HEK293T (cell line): ENCODE measurements at regions not wholly inside any gene's neighbourhood (a gene's known extent, or its start where the extent isn't known, plus 50 kb on each side); places are given as distances from the start of the nearest gene placed in this dataset.

Source experiments
- CTCF ChIA-PET: fragments of 350-600 bp; formaldehyde crosslinking; extraction: SDS; loops from one replicate; lab custom pipeline; 2021; ENCODE audit warnings: antibody characterized with exemption, inconsistent platforms; lab: Yijun Ruan, JAX
- POLR2A ChIA-PET: fragments of 350-600 bp; formaldehyde crosslinking; extraction: SDS; loops from one replicate; lab custom pipeline; 2020; ENCODE audit warnings: antibody characterized with exemption, inconsistent platforms; lab: Yijun Ruan, JAX
- DNase-seq: peaks from one replicate; pipeline ENCODE4 v3.0.0; 2012; ENCODE audit warnings: mixed read lengths; ENCODE audit errors: extremely low spot score
- ARNT ChIP-seq: fragments of 450-650 bp; IDR thresholded peaks from 2 replicates; pipeline ENCODE4 v1.6.1; 2017; ENCODE audit warnings: mild to moderate bottlenecking
- BHLHE40 ChIP-seq: fragments of 450-650 bp; IDR thresholded peaks from 2 replicates; pipeline ENCODE4 v1.6.1; 2016; ENCODE audit warnings: mild to moderate bottlenecking, moderate library complexity, borderline replicate concordance
- CTBP1 ChIP-seq: fragments of 450-650 bp; IDR thresholded peaks from 2 replicates; pipeline ENCODE4 v1.6.1; 2016; ENCODE audit warnings: borderline replicate concordance
- ELF4 ChIP-seq: fragments of 450-650 bp; IDR thresholded peaks from 2 replicates; pipeline ENCODE4 v1.6.1; 2017; ENCODE audit warnings: antibody characterized with exemption
- FOXA1 ChIP-seq: fragments of 450-650 bp; IDR thresholded peaks from 2 replicates; pipeline ENCODE4 v1.6.1; 2016; ENCODE audit warnings: mild to moderate bottlenecking
- FOXK2 ChIP-seq: fragments of 450-650 bp; IDR thresholded peaks from 2 replicates; pipeline ENCODE4 v1.6.1; 2016; ENCODE audit warnings: mild to moderate bottlenecking
- FOXM1 ChIP-seq: fragments of 450-650 bp; IDR thresholded peaks from 2 replicates; pipeline ENCODE4 v1.6.1; 2017; ENCODE audit warnings: mild to moderate bottlenecking, borderline replicate concordance
- HDGF ChIP-seq: fragments of 450-650 bp; IDR thresholded peaks from 2 replicates; pipeline ENCODE4 v1.6.1; 2017; ENCODE audit warnings: antibody characterized with exemption, borderline replicate concordance
- L3MBTL2 ChIP-seq: fragments of 450-650 bp; conservative IDR thresholded peaks from 2 replicates; pipeline ENCODE4 v1.6.1; 2016; ENCODE audit warnings: mild to moderate bottlenecking
- LEF1 ChIP-seq: fragments of 450-650 bp; IDR thresholded peaks from 2 replicates; pipeline ENCODE4 v1.6.1; 2017; ENCODE audit warnings: mild to moderate bottlenecking, borderline replicate concordance
- NFRKB ChIP-seq: fragments of 450-650 bp; IDR thresholded peaks from 2 replicates; pipeline ENCODE4 v1.6.1; 2016; ENCODE audit warnings: mild to moderate bottlenecking, moderate library complexity
- SP1 ChIP-seq: fragments of 450-650 bp; IDR thresholded peaks from 2 replicates; pipeline ENCODE4 v1.6.1; 2017
- SUZ12 ChIP-seq: fragments of 450-650 bp; IDR thresholded peaks from 2 replicates; pipeline ENCODE4 v1.6.1; 2016; ENCODE audit warnings: mild to moderate bottlenecking
- TARDBP ChIP-seq: fragments of 450-650 bp; IDR thresholded peaks from 2 replicates; pipeline ENCODE4 v1.6.1; 2016
- ZNF384 ChIP-seq: fragments of 450-650 bp; IDR thresholded peaks from 2 replicates; pipeline ENCODE4 v1.6.1; 2016
- TF ChIP-seq, protein P1 (sequence below): fragments of 450-650 bp; IDR thresholded peaks from 2 replicates; pipeline ENCODE4 v1.6.1; 2016

DNA sequence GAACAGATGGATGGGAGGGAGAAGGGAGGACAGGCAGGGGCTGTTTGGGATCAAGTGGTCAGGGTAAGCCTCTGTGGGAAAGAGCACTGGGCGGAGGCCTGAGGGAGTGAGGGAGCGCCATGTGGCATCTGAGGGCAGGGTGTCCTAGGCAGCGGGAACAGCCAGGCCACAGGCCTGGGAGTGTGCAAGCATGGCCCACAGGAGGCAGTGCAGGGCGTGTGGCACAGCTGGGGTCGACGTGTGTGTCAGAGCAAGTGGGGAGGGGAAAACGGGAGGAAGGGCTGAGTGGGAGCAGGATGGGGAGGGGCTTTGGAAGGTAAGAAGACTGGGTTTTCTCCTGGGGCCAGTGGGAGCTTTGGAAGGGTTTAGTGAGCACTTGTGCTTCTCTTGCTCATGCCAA, 143.4 kb downstream of the SYF2 start:
- ChIA-PET POLR2A (no interaction called here), CTCF (no interaction called here)
- DNase-seq, result no peak
- TF ChIP-seq FOXM1 (no peak), LEF1 (no peak), HDGF (no peak), CTBP1 (no peak), SUZ12 (no peak), FOXK2 (no peak), BHLHE40 (no peak), NFRKB (no peak), TARDBP (no peak), L3MBTL2 (no peak)
- TF ChIP-seq, protein P1, sequence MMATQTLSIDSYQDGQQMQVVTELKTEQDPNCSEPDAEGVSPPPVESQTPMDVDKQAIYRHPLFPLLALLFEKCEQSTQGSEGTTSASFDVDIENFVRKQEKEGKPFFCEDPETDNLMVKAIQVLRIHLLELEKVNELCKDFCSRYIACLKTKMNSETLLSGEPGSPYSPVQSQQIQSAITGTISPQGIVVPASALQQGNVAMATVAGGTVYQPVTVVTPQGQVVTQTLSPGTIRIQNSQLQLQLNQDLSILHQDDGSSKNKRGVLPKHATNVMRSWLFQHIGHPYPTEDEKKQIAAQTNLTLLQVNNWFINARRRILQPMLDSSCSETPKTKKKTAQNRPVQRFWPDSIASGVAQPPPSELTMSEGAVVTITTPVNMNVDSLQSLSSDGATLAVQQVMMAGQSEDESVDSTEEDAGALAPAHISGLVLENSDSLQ, result no peak

DNA sequence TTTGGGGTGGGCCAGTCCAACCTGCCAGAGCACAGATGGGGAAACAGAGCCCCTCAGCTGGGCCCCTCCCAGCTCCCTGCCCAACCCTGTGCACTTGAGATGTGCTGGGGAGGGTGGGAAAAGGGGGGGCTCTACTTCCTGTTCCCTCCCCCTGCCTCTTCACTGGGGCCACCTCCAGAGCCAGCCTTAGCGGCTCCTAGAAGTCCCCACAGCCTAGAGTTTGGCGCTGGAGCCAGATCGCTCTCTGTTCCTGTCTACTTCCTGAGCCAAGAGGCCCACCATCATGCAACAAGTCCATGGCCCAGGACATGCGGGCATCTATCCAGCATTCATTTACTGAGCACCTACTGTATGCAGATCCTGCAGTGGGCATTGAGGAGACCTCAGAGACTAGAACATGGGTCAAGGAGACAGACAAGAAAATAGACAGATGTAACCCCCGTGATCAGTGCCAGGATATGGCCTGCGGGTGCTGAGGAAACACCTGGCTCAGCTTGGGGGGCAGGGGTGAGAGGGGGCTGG, 144.1 kb downstream of the SYF2 start:
- POLR2A ChIA-PET, result no interaction called here
- CTCF ChIA-PET, result interaction anchor here (0.8 kb wide), 1 partner anchor 51 kb away, joined by 3 read pairs; no protein-coding TSS in a partner anchor
- DNase-seq, result no peak
- TF ChIP-seq ARNT (no peak), TARDBP (no peak), NFRKB (no peak), L3MBTL2 (no peak), FOXA1 (no peak), ZNF384 (no peak), FOXM1 (no peak), SP1 (no peak), CTBP1 (no peak), ELF4 (no peak), LEF1 (no peak), BHLHE40 (no peak), FOXK2 (no peak), HDGF (no peak), SUZ12 (no peak)
- TF ChIP-seq, protein P1, result no peak

DNA sequence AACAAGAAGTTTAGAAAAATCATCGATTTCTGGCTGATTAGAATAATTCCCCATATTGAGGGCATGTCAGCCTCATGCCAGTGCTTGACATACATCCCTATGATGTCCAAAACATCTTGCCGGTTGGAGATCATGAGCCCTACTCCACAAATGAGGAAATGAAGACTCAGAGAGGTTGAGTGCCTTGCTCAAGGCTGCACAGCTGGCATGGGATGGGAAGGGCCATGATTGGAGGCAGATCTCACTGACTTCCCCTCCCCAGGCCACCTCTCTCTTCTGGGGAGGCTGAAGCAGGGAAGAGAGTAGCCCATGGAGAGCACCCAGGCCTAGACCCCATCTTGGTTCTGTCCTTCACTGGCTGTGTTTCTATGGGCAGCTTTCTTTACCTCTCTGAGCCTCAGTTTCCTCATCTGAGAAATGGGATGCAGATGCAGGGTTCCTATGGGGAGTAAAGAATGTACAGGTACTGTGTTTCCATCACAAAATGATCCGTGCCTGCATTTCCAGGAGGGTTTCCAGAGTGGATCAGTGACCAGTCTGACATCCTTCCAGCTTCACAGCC, 145.7 kb downstream of the SYF2 start:
- no peak for DNase-seq
- TF ChIP-seq NFRKB (no peak), BHLHE40 (no peak), ZNF384 (no peak)
- CTCF ChIA-PET, result no interaction called here
- POLR2A ChIA-PET, result no interaction called here

DNA sequence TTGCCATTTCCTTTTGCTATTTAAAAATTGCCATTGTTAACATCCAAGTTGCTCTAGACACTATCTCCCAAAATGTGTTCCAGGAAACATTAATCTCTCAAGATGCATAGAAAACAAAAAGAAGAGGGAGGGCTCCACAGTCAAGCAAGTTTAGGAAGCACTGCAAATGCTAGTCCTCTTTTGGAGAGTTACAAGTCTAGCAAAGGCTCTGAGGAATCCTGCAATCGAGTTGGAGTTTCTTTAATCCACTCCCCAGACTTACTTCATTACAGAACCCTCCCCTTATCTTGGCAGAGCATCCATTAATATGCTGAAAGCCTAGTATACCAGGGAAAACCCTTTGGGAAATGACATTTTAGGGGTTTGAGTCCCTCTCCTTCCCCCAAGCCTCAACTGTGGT, 147.9 kb downstream of the SYF2 start:
- POLR2A ChIA-PET, result no interaction called here
- CTCF ChIA-PET, result no interaction called here
- no peak for DNase-seq
- no peak for TF ChIP-seq ZNF384
- TF ChIP-seq LEF1, result no peak
- TF ChIP-seq ARNT, result no peak
- no peak for TF ChIP-seq ELF4
- TF ChIP-seq CTBP1, result no peak
- TF ChIP-seq FOXA1, result no peak
- TF ChIP-seq NFRKB, result no peak
- TF ChIP-seq FOXM1, result no peak
- TF ChIP-seq, protein P1, result no peak
- TF ChIP-seq HDGF, result no peak
- TF ChIP-seq SUZ12, result no peak
- TF ChIP-seq FOXK2, result no peak
- TF ChIP-seq BHLHE40, result no peak
- no peak for TF ChIP-seq L3MBTL2
- TF ChIP-seq TARDBP, result no peak
- no peak for TF ChIP-seq SP1

DNA sequence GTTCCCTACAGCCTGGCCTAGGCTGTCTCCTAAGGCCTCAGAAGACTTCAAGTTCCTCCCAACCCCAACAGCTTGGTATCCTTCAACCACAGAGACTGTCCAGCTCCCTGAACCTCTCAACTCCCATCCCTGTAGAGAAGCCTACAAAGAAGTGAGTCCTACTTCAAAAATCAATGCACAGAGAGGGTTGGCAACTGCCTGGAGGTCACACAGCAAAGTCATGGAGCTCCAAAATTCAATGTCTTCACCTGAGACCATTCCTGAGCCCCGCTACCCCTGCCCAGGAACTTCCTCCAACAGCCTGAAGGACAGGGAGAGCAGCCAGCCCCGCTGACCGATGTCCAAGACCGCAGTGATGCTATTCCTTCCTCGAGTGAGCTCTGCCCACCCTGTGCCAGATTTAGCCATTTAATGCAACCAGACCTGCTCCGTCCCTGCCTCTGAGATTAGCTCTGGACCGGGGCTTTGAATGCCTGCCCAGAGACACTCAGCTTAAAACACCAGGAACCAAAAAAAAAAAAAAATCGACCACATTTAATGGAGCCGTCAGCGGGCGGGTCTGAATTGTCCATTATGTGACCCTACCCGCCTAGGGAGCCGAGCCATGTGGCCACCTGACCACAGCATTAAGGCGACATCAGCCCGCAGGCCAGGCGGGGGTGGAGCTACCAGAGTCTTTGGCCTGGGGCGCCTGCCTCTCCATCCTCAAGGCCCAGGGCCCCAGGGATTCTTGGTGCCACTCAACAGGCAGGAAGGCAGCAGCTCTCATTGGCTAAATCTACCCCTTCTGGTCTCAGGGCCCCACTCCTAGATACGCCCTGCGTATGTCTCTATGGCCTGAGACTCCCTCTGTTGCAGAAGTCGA, 148.6 kb downstream of the SYF2 start:
- POLR2A ChIA-PET, result no interaction called here
- no peak for DNase-seq
- TF ChIP-seq FOXK2 (no peak), SUZ12 (no peak)
- CTCF ChIA-PET, result interaction anchor here (1.2 kb wide), 1 partner anchor 18 kb away, joined by 7 read pairs; no protein-coding TSS in a partner anchor

DNA sequence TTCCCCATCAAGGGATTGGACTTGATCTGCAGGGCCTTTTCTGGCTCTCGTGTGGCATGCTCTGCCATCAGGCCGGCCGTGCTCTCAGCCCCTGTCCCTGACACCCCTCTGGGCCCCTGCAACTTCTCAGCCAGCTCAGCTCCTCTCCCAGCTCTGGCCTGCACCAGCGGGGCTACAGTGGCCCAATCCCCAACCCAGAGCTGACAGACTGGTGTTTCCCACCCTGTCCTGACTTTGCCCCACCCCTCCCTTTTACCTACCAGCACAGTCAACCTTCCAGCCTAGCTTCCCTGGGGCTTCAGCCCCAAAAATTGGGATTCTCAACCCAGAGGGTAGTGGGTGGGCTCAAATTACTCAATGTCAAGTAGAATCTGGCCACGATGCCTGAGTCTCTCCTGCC, 149.3 kb downstream of the SYF2 start:
- CTCF ChIA-PET, result interaction anchor here (1.2 kb wide), 1 partner anchor 19 kb away, joined by 7 read pairs; no protein-coding TSS in a partner anchor

More for the DNA sequence above, 149.3 kb downstream of the SYF2 start:
- no peak for TF ChIP-seq FOXA1
- no peak for TF ChIP-seq SP1
- no peak for TF ChIP-seq BHLHE40
- no peak for TF ChIP-seq LEF1
- POLR2A ChIA-PET, result no interaction called here
- DNase-seq, result no peak
